OCI-LY1 (cell line): ENCODE measurements at regions not wholly inside any gene's neighbourhood (a gene's known extent, or its start where the extent isn't known, plus 50 kb on each side); places are given as distances from the start of the nearest gene placed in this dataset.

Source experiments
- H2AFZ ChIP-seq: fragments of 200-600 bp; sonication (generic), shearing (Covaris generic); 2 replicates; pipeline ENCODE4 v1.6.0; 2014; ENCODE audit warnings: antibody characterized with exemption, mild to moderate bottlenecking, low read length
- H3F3A ChIP-seq: fragments of 200-600 bp; sonication (generic), shearing (Covaris generic); 2 replicates; pipeline ENCODE4 v1.6.0; 2014; ENCODE audit warnings: mild to moderate bottlenecking, antibody characterized with exemption, low read length, moderate library complexity; ENCODE audit not compliant: insufficient read depth
- H3K27ac ChIP-seq: fragments of 200-600 bp; sonication (generic); 2 replicates; pipeline ENCODE4 v1.5.1; 2014; ENCODE audit warnings: low read length, mixed run types, mild to moderate bottlenecking, low read depth; ENCODE audit not compliant: poor library complexity, severe bottlenecking
- H3K27me3 ChIP-seq: fragments of 200-600 bp; sonication (generic); 2 replicates; pipeline ENCODE4 v1.6.0; 2014; ENCODE audit warnings: antibody characterized with exemption, mild to moderate bottlenecking, low read length, moderate library complexity; ENCODE audit not compliant: insufficient read depth
- H3K36me3 ChIP-seq: fragments of 200-600 bp; sonication (generic); 2 replicates; pipeline ENCODE4 v1.6.1; 2014; ENCODE audit warnings: mild to moderate bottlenecking, antibody characterized with exemption, low read length, moderate library complexity, mixed read lengths; ENCODE audit not compliant: insufficient read depth
- H3K4me1 ChIP-seq: fragments of 200-600 bp; sonication (generic); 2 replicates; pipeline ENCODE4 v1.5.1; 2014; ENCODE audit warnings: mild to moderate bottlenecking, low read length, moderate library complexity; ENCODE audit not compliant: insufficient read depth, severe bottlenecking
- H3K4me2 ChIP-seq: fragments of 200-600 bp; sonication (generic), shearing (Covaris generic); 2 replicates; pipeline ENCODE4 v1.6.1; 2014; ENCODE audit warnings: low read length
- H3K4me3 ChIP-seq: fragments of 200-600 bp; sonication (generic); 2 replicates; pipeline ENCODE4 v1.5.1; 2014; ENCODE audit warnings: low read length, low read depth, mild to moderate bottlenecking, mixed read lengths; ENCODE audit not compliant: poor library complexity, severe bottlenecking
- H3K79me2 ChIP-seq: fragments of 200-600 bp; shearing (Covaris generic); 2 replicates; pipeline ENCODE4 v1.6.1; 2016; ENCODE audit warnings: mixed run types, low read length, mixed read lengths; ENCODE audit not compliant: insufficient read depth
- H3K9ac ChIP-seq: fragments of 200-600 bp; sonication (generic), shearing (Covaris generic); 2 replicates; pipeline ENCODE4 v1.6.1; 2014; ENCODE audit warnings: mild to moderate bottlenecking, low read length, mixed read lengths
- H3K9me2 ChIP-seq: fragments of 200-600 bp; sonication (generic), shearing (Covaris generic); 2 replicates; pipeline ENCODE4 v1.6.1; 2014; ENCODE audit warnings: low read depth, mild to moderate bottlenecking, low read length, mixed read lengths
- H3K9me3 ChIP-seq: fragments of 200-600 bp; shearing (Covaris generic); 2 replicates; pipeline ENCODE4 v1.6.1; 2014; ENCODE audit warnings: low read length, mixed read lengths
- H4K20me1 ChIP-seq: fragments of 200-600 bp; sonication (generic), shearing (Covaris generic); 2 replicates; pipeline ENCODE4 v1.6.0; 2016; ENCODE audit warnings: mild to moderate bottlenecking, low read length; ENCODE audit not compliant: insufficient read depth
- CTCF ChIP-seq: fragments of 200-600 bp; sonication (generic), shearing (Covaris generic); IDR thresholded peaks from 2 replicates; pipeline ENCODE4 v1.5.1; 2017; ENCODE audit warnings: mild to moderate bottlenecking, antibody characterized with exemption, low read length, moderate library complexity, mixed read lengths
- EZH2 ChIP-seq: fragments of 200-600 bp; sonication (generic), shearing (Covaris generic); IDR thresholded peaks from 2 replicates; pipeline ENCODE4 v1.8.0; 2017; ENCODE audit warnings: borderline replicate concordance, mixed run types, mild to moderate bottlenecking, antibody characterized with exemption, low read length, moderate library complexity, mixed read lengths

GRCh38 chr4:111633663-111634266 lies 511.5 kb upstream of the FAM241A start:
- Histone ChIP-seq H3K36me3 (no peaks in the 10 kb centered on the region), H3K9me2 (no peaks in the 10 kb centered on the region), H3K27ac (no peak overlapping the region)

GRCh38 chr4:111635646-111636045 lies 509.6 kb upstream of the FAM241A start:
- no peak overlapping the region for H3K9ac ChIP-seq
- H2AFZ ChIP-seq: no peak overlapping the region

More at GRCh38 chr4:111633663-111634266, 511.5 kb upstream of the FAM241A start:
- H3K4me3 ChIP-seq: no peak overlapping the region
- H3K9ac ChIP-seq: no peak overlapping the region
- H3K79me2 ChIP-seq: no peaks in the 10 kb centered on the region
- H4K20me1 ChIP-seq: no peaks in the 10 kb centered on the region
- H2AFZ ChIP-seq: no peak overlapping the region
- no peaks in the 10 kb centered on the region for H3K4me1 ChIP-seq
- H3F3A ChIP-seq: no peaks in the 10 kb centered on the region
- no peaks in the 10 kb centered on the region for H3K9me3 ChIP-seq
- H3K4me2 ChIP-seq: no peak overlapping the region
- H3K27me3 ChIP-seq: no peaks in the 10 kb centered on the region
- TF ChIP-seq EZH2: no peak
- no peak for TF ChIP-seq CTCF

GRCh38 chr4:111636961-111637585 lies 508.2 kb upstream of the FAM241A start:
- Histone ChIP-seq H3K36me3 (no peaks in the 10 kb centered on the region), H3K4me1 (no peaks in the 10 kb centered on the region), H4K20me1 (no peaks in the 10 kb centered on the region), H3K9ac (no peak overlapping the region), H3K9me3 (no peaks in the 10 kb centered on the region), H3K4me3 (no peak overlapping the region), H3K9me2 (no peaks in the 10 kb centered on the region), H2AFZ (no peak overlapping the region), H3K4me2 (no peak overlapping the region), H3K27ac (no peak overlapping the region), H3K79me2 (no peaks in the 10 kb centered on the region), H3F3A (no peaks in the 10 kb centered on the region), H3K27me3 (no peaks in the 10 kb centered on the region)
- TF ChIP-seq CTCF: no peak
- TF ChIP-seq EZH2: no peak

More at GRCh38 chr4:111635646-111636045, 509.6 kb upstream of the FAM241A start:
- Histone ChIP-seq H3K79me2 (no peaks in the 10 kb centered on the region), H3F3A (no peaks in the 10 kb centered on the region), H3K4me3 (no peak overlapping the region), H4K20me1 (no peaks in the 10 kb centered on the region), H3K9me3 (no peaks in the 10 kb centered on the region), H3K9me2 (no peaks in the 10 kb centered on the region), H3K27ac (no peak overlapping the region), H3K27me3 (no peaks in the 10 kb centered on the region), H3K4me1 (no peaks in the 10 kb centered on the region), H3K36me3 (no peaks in the 10 kb centered on the region), H3K4me2 (no peak overlapping the region)
- TF ChIP-seq CTCF (no peak), EZH2 (no peak)
